ENCODE measurements at regions not wholly inside any gene's neighbourhood (a gene's known extent, or its start where the extent isn't known, plus 50 kb on each side); places are given as distances from the start of the nearest gene placed in this dataset.

DNA sequence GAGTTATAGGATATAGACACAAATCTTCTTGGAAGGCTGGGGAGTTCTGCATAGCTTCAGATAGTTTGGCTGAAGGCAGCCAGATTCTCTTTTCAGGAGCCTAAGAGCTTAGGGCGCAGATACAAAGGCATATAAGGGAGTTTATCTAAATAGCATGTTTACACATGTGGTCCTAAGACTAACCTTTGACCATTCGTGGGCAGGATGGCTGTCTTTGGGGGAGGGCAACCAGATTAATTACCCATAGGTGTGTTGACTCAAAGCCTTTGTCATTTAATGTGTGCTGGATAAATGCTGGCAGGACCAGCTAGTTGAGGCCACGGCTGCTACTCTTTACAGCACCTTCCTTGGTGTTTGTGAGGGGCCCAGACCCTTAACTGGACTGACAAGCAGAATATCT is 71.8 kb downstream of the IER5 start:
- no peak for TF ChIP-seq GATA2 (IDR thresholded peaks at IDR 0.05; ENCODE audit: low read depth, low read length)
- TF ChIP-seq GATA3 (IDR thresholded peaks at IDR 0.05; ENCODE audit: low read depth, low read length) = no peak

DNA sequence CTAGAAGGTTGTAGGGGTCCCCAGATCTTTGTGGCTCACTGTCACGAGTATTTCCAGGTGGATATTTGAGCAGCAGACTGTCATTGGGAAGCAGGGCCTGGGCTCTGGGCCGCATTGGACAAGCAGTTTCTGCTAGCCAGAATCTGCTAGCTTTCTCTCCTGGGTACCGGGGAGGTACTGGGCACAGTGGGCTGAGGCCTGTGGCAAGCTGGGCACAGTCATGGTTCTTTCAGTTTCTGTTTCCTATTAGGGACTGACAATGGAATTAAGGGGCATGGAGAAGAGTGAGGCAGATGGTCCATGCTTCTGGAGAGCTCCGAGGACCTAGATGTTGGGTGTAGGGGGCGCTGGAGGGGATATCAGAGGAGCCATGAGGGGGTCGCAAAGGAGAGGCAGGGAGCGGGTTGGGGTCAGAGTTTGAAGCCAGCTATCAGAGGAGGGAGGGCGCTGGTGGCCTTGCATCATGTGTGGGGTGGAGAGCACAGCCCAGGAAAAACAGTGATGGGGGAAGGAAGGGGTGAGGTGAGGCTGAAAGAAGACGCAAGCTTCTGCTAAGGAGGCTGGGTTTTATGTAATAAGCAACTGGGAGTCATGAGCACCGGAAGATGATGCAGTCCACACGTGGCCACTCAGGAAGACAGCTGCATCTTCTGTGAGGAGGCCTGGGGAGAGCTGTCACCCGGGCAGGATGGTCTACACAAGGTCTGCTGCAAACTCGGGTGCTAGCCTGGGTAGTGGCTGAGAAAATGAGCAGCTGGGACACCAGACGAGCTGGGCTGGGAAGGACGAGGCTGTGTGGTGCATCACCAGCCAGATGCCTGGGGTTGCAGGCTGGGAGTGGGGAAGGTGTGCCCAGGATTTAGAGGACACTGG is 72.7 kb downstream of the IER5 start:
- TF ChIP-seq GATA3 (IDR thresholded peaks at IDR 0.05; ENCODE audit: low read depth, low read length) = no peak
- TF ChIP-seq GATA2 (IDR thresholded peaks at IDR 0.05; ENCODE audit: low read depth, low read length) = no peak

DNA sequence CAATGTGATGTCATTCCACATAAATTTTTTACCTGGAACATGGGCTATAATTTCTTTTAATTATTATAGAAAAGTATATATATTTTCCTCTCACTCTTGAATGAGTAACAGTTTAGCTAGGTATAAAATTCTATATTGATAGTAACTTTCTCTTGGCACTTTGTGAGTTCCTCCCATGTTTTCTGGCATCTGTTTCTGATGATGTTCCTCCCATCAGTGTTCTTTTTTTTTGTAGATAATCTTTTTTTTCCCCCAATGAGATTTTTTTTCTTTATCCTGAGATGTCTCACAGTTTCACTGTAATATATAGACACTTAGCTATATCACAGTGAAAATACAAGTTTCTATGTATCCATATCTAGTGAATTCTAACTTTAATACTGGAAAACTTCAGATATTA is 75.2 kb downstream of the IER5 start:
- no peak for TF ChIP-seq GATA3 (IDR thresholded peaks at IDR 0.05; ENCODE audit: low read depth, low read length)

DNA sequence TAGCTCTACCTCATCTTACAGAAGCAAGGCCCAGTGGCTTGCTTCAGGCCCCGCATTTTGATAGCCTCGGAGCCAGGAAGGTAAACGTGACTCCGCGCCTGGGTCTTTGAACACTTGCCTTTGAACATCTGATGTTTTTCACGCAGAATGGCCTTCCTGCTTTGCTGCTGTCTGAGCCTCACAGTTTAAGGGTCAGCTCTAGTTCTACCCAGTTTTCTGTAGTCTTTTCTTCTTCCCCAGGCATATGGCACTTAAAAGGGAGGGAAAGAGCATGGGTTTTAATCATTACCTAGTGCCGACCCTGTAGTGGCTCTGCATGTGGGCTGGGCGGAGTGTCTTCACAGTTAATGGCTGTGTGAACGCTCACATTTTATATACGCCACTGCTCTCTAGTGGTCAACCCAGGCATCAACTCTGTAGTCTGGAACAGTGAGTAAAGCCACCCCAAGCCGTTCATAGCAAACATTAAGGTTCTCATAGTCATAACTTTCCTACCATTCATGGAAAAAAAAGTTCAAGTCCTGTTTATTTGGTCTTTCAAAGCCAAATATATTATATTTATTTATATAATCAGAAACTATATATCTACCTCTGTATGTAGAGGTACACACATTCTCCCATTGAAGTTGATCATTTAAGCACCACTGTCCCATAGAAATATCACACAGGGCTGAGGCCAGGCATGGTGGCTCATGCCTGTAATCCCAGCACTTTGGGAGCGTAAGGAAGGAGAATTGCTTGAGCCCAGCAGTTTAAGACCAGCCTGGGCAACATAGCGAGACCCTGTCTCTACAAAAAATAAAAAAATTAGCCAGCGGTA is 78.1 kb downstream of the IER5 start:
- no peak for TF ChIP-seq GATA3 (IDR thresholded peaks at IDR 0.05; ENCODE audit: low read depth, low read length)
- TF ChIP-seq GATA2 (IDR thresholded peaks at IDR 0.05; ENCODE audit: low read depth, low read length) = no peak

DNA sequence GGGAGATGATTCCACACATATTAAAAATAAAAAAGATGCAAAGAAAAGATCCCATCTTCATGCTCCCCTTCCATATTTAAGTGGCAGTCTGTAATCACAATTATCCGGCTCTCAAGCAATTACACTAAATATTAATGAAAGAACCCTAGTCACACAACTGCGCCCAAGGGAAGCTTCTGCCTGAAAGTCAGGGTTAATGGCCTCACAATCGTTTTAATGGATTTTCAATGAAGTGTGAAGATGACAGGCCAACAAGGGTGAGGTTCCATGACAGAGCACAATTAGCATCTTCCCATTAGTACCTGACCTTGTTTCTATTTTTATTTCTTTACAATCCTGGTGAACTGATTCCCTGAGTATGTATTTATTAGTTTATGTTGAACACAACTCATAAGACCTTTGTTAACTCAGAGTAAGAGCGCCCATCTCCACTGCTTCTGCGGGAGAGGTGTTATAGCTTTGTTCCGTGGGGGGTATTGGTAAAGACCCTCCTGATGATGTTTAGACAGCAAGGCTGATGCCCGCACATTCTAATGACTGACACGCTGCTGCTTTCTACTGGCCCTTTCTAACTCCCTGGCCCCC is 80.9 kb downstream of the IER5 start:
- TF ChIP-seq GATA2 (IDR thresholded peaks at IDR 0.05; ENCODE audit: low read depth, low read length) = no peak
- no peak for TF ChIP-seq GATA3 (IDR thresholded peaks at IDR 0.05; ENCODE audit: low read depth, low read length)

DNA sequence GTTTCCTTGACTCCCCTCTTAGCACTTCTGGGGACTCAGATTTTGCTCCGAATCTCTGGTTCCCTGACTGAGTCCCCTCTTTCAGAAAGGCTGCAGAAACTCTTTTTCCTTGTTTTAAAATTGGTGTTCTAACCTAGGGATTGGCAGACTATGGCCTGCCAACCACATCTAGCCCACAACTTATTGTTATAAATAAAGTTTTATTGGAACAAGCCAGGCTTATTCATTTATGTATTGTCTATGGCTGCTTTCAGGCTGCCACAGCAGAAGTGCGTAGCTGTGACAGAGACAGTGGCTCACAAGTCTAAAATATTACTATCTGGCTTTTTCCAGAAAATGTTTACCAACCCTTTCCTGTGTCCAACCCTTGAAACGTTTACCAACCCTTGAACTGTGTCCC is 81.7 kb downstream of the IER5 start:
- no peak for TF ChIP-seq GATA3 (IDR thresholded peaks at IDR 0.05; ENCODE audit: low read depth, low read length)
- TF ChIP-seq GATA2 (IDR thresholded peaks at IDR 0.05; ENCODE audit: low read depth, low read length) = no peak

DNA sequence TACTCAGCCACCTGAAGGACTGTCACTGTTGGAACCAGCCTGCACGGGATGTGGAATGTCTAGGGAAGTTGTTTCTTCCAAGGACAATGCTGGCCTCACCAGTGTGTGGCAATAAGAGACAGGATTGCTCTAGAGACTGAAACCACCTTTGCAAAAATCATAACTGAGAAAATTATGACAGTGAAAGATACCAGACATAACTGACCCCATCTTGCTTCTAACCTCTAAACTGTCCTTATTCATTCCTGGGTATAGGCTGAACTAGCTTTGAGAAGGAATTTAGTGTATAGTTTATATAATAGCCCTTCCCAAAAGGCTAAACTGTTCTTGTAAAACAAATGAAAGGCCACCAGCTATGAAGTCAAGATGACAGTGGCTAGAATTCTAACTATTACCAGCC is 83.6 kb downstream of the IER5 start:
- no peak for TF ChIP-seq GATA3 (IDR thresholded peaks at IDR 0.05; ENCODE audit: low read depth, low read length)
- TF ChIP-seq GATA2 (IDR thresholded peaks at IDR 0.05; ENCODE audit: low read depth, low read length) = no peak

DNA sequence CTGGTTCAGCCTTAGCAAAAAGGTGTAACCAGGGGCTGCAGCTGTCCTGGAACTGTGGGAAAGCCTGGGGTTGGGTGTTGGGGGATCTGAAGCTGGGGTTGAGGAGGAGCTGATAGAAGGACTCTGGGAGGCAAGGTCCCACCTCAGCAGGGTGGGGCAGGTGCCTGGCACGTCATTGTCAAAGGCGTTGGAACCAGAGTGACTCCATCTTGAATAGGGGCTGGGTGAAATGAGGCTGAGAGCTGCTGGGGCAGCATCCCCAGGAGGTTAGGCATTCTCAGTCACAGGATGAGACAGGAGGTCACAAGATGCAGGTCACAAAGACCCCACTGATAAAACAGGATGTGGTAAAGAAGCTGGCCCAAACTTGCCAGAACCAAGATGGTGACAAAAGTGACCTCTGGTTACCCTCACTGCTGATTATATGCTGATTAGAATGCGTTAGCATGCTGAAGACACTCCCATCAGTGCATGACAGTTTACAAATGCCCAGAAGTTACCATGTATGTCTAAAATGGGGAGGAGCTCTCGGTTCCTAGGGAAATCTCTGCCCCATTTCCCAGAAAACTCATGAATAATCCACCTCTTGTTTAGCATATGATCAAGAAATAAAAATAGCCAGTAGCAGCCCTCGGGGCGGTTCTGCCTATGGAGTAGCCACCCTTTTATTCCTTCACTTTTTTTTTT is 85.4 kb downstream of the IER5 start:
- no peak for TF ChIP-seq GATA3 (IDR thresholded peaks at IDR 0.05; ENCODE audit: low read depth, low read length)
- no peak for TF ChIP-seq GATA2 (IDR thresholded peaks at IDR 0.05; ENCODE audit: low read depth, low read length)

DNA sequence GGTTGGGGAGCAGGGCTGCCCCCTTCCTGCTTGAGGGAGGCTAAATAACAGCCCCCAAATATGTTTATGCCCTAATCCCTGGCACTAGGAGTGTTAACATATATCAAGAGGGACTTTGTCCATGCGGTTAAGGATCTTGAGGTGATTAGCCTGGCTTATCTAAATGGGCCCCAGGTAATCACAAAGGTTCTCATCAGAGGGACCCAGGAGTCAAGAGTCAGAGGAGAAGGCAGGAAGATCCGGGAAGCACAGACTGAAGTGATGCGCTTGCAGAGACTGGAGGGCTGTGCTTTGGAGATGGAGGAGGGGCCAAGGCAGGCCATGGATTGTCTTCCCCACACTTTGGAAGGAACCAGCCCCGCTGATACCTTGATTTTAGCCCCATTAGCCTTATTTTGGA is 86.4 kb downstream of the IER5 start:
- no peak for TF ChIP-seq GATA3 (IDR thresholded peaks at IDR 0.05; ENCODE audit: low read depth, low read length)
- TF ChIP-seq GATA2 (IDR thresholded peaks at IDR 0.05; ENCODE audit: low read depth, low read length) = no peak

DNA sequence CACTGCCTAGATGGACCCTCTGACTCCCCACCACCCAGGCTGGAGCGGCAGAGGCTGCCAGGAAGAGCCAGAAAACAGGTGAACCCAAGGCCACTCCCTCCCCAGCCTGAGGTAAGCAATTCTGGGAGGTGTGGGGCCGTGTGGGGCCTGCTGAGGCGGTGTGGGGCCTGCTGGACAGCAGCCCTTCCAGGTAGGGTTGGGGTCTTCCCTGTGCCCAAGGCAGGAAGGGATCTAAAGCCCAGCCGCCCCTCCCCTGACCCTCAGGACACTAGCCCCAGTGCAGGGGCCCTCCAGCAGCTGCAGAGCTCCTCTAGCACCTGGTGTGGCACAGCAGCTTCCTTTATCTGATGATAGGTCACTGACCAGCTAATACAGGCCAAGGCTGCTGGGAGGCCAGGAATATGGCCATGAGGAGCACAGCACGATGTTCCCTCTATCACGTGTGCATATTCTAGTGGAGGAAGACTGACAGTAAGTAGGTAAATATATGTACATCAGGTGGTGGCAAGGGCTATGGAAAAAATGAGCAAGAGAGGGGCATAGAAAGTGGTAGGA is 86.9 kb downstream of the IER5 start:
- TF ChIP-seq GATA2 (IDR thresholded peaks at IDR 0.05; ENCODE audit: low read depth, low read length) = no peak

DNA sequence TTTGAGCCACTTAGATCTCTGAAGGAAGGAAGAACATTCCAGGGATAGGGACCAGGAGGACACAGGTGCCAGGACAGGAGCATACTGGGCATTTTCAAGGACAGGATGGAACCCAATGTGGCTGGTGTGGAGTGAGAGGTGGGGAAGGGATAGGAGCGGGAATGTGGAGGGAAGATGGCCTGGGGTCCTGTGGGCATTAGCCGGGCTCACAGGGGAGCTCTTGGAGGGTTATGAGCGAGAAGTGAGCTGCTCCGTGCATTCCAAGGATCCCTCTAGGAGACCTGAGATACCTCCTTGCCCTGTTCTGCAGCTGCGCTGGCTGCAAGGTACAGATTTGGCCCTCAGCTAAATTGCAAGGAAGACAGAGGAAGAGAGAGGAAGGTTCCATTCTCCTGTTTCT is 87.5 kb downstream of the IER5 start:
- TF ChIP-seq GATA3 (IDR thresholded peaks at IDR 0.05; ENCODE audit: low read depth, low read length) (no peak), GATA2 (IDR thresholded peaks at IDR 0.05; ENCODE audit: low read depth, low read length) (no peak)

DNA sequence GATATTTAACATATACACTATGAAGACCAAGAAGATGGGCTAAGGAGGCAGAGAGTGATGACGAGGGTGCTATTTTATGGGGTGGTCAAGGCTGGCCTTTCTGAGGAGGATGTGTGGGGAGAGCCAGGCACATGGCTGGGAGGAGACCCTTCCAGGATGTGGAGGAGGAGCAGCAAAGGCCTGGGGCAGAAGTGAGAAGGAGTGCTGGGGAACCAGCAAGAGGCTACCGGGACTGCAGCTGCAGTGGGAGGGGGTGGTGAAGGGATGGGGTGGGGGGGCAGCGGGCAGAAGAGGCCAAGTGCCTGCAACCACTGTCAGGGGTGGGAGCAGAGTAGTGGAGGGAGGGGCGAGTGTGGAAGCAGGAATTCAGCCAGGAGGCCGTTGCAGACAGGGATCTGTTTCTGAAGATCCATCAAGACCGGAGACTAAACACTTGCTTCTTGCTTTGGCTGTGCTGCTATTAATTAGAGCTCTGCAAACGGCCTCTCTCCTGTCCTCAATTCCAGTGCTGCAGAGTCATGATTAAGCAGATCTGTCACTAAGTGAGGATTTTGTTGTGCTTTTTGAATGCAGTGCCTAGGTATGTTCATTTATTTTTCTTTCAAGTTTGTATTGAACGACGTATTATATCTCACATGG is 89.9 kb downstream of the IER5 start:
- TF ChIP-seq GATA3 (IDR thresholded peaks at IDR 0.05; ENCODE audit: low read depth, low read length) = no peak
- TF ChIP-seq GATA2 (IDR thresholded peaks at IDR 0.05; ENCODE audit: low read depth, low read length) = no peak

DNA sequence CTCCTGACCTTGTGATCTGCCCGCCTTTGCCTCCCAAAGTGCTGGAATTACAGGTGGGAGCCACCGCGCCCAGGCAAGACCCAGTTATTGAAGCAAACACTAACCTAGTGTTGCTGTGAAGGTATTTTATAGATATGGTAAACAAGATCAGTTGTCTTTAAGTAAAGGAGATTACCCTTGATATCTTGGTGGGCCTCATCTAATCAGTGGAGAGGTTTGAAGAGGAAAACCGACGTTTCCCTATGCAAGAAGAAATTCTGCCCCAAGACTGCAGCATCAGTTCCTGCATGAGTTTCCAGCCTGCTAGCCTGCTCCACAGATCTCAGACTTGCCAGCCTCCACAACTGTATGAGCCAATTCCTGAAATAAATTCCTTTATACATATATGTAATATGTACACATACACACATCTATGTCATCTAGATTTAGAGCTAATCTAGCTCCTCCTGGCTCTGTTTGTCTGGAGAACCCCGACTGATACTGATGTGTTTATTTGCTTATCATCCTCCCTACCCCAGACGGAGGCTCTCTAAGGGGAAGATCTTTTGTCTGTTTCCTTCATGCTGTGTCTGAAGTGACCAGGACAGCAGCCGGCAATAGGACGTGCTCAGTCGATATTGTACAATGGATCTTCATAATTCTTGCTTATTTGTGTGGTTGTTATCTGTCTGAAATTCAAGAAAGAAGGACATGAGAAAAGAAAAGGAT is 90.9 kb downstream of the IER5 start:
- TF ChIP-seq GATA3 (IDR thresholded peaks at IDR 0.05; ENCODE audit: low read depth, low read length) (no peak), GATA2 (IDR thresholded peaks at IDR 0.05; ENCODE audit: low read depth, low read length) (no peak)

All from SH-SY5Y (cell line).